H1 (cell line): ENCODE measurements at regions not wholly inside any gene's neighbourhood (a gene's known extent, or its start where the extent isn't known, plus 50 kb on each side); places are given as distances from the start of the nearest gene placed in this dataset.

ENCODE experiments used
- CTCF ChIA-PET: fragments of 300-600 bp; sonication (Branson Sonifier 250); formaldehyde crosslinking; loops from one replicate; lab custom pipeline; 2021; ENCODE audit not compliant: partially characterized antibody; lab: Charles Lee
- POLR2A ChIA-PET: fragments of 300-600 bp; sonication (Branson Sonifier 250); formaldehyde crosslinking; loops from one replicate; lab custom pipeline; 2021; ENCODE audit warnings: inconsistent platforms; ENCODE audit not compliant: partially characterized antibody; lab: Charles Lee
- DNase-seq, 2 experiments: peaks; one replicate each; pipeline versions ENCODE4 v3.0.0 to v3.0.0-alpha.2; 2010 to 2022; ENCODE audit warnings: low spot score in 2 of 2, low read depth in 1 of 2, mixed read lengths in 1 of 2
- FAIRE-seq: peaks from 2 replicates; lab custom pipeline; 2011; peaks lifted over from hg19 to GRCh38; lab: Jason Lieb, UNC
- H2AFZ ChIP-seq: 2 replicates; pipeline ENCODE4 v1.8.1; 2012; ENCODE audit warnings: low read length, inconsistent platforms
- H2AK5ac ChIP-seq: 2 replicates; pipeline ENCODE4 v1.6.1; 2013; ENCODE audit warnings: low read depth, low read length
- H2BK120ac ChIP-seq: replicated peaks from 2 replicates; pipeline ENCODE3; 2013; ENCODE audit warnings: low read depth, low read length, inconsistent platforms
- H2BK12ac ChIP-seq: 2 replicates; pipeline ENCODE4 v1.6.1; 2013; ENCODE audit warnings: low read depth, low read length
- H2BK15ac ChIP-seq: 2 replicates; pipeline ENCODE4 v1.6.1; 2013; ENCODE audit warnings: low read length
- H2BK20ac ChIP-seq: 2 replicates; pipeline ENCODE4 v1.6.1; 2013; ENCODE audit warnings: low read length
- H2BK5ac ChIP-seq: 2 replicates; pipeline ENCODE4 v1.6.1; 2013; ENCODE audit warnings: low read depth, low read length
- H3K14ac ChIP-seq: 2 replicates; pipeline ENCODE4 v1.6.1; 2013; ENCODE audit warnings: inconsistent platforms; ENCODE audit not compliant: insufficient read length
- H3K18ac ChIP-seq: 2 replicates; pipeline ENCODE4 v1.6.1; 2013; ENCODE audit warnings: low read length; ENCODE audit errors: extremely low read depth
- H3K23ac ChIP-seq: 2 replicates; pipeline ENCODE4 v1.6.1; 2013; ENCODE audit warnings: inconsistent platforms; ENCODE audit not compliant: insufficient read length
- H3K23me2 ChIP-seq: 2 replicates; pipeline ENCODE4 v1.6.1; 2013; ENCODE audit warnings: low read depth, low read length
- H3K27ac ChIP-seq: 2 replicates; pipeline ENCODE4 v1.6.1; 2011; ENCODE audit warnings: low read depth, low read length, inconsistent platforms
- H3K27me3 ChIP-seq, 4 experiments: replicated peaks in 1 of 4; 1 replicate in 1 of 4; 2 replicates in 3 of 4; pipeline versions ENCODE4 v1.6.1 to v1.8.1; 2011 to 2013; ENCODE audit warnings: low read length in 3 of 4, mild to moderate bottlenecking in 3 of 4, inconsistent platforms in 2 of 4, mixed read lengths in 2 of 4, moderate library complexity in 1 of 4; ENCODE audit not compliant: control insufficient read depth in 3 of 4, insufficient read depth in 3 of 4; ENCODE audit errors: extremely low read depth in 1 of 4
- H3K36me3 ChIP-seq, 4 experiments: 2 replicates each; pipeline versions ENCODE4 v1.6.1 to v1.8.1; 2011 to 2013; ENCODE audit warnings: mild to moderate bottlenecking in 4 of 4, low read length in 3 of 4, moderate library complexity in 2 of 4, control low read depth in 1 of 4, inconsistent platforms in 1 of 4; ENCODE audit not compliant: insufficient read depth in 4 of 4, control insufficient read depth in 2 of 4
- H3K4ac ChIP-seq: replicated peaks from 2 replicates; pipeline ENCODE3; 2013; ENCODE audit warnings: low read length, low read depth, mixed read lengths, inconsistent platforms; ENCODE audit not compliant: insufficient read length
- H3K4me1 ChIP-seq, 4 experiments: replicated peaks in 1 of 4; 1 replicate in 1 of 4; 2 replicates in 3 of 4; pipeline versions ENCODE4 v1.6.1 to v1.8.1; 2011 to 2013; ENCODE audit warnings: low read length in 3 of 4, inconsistent platforms in 2 of 4, mixed read lengths in 1 of 4; ENCODE audit not compliant: insufficient read depth in 4 of 4, control insufficient read depth in 3 of 4
- H3K4me2 ChIP-seq, 2 experiments: 2 replicates each; pipeline versions ENCODE4 v1.6.1 to v1.8.1; 2011 to 2013; ENCODE audit warnings: low read depth in 2 of 2, low read length in 2 of 2, control low read depth in 1 of 2, inconsistent platforms in 1 of 2, mild to moderate bottlenecking in 1 of 2; ENCODE audit not compliant: insufficient read depth in 1 of 2
- H3K4me3 ChIP-seq, 4 experiments: fragments of 200-600, 300-600 bp in 1 of 4; sonication (generic), shearing (Covaris generic), sonication (Bioruptor Twin) in 1 of 4; 2 replicates each; pipeline versions ENCODE4 v1.5.1 to v1.8.1; 2011 to 2016; ENCODE audit warnings: low read length in 4 of 4, low read depth in 3 of 4, control low read depth in 2 of 4, inconsistent platforms in 2 of 4, mild to moderate bottlenecking in 2 of 4, mixed read lengths in 1 of 4, moderate library complexity in 1 of 4; ENCODE audit not compliant: insufficient read depth in 2 of 4; ENCODE audit errors: extremely low read depth in 1 of 4
- H3K56ac ChIP-seq: replicated peaks from 2 replicates; pipeline ENCODE3; 2013; ENCODE audit warnings: low read depth, mild to moderate bottlenecking, mixed read lengths, low read length, inconsistent platforms; ENCODE audit not compliant: insufficient read length
- H3K79me1 ChIP-seq: 2 replicates; pipeline ENCODE4 v1.6.1; 2013; ENCODE audit warnings: low read depth, low read length, control low read depth
- H3K79me2 ChIP-seq, 2 experiments: 2 replicates each; pipeline versions ENCODE4 v1.6.1 to v1.8.1; 2012 to 2013; ENCODE audit warnings: low read length in 2 of 2, mild to moderate bottlenecking in 2 of 2, inconsistent platforms in 1 of 2; ENCODE audit not compliant: insufficient read depth in 2 of 2, control insufficient read depth in 1 of 2
- H3K9ac ChIP-seq, 4 experiments: replicated peaks in 1 of 4; 1 replicate in 1 of 4; 2 replicates in 3 of 4; pipeline versions ENCODE4 v1.6.1 to v1.8.1; 2011 to 2013; ENCODE audit warnings: low read depth in 3 of 4, low read length in 3 of 4, control low read depth in 2 of 4, mild to moderate bottlenecking in 2 of 4, moderate library complexity in 2 of 4, inconsistent platforms in 1 of 4; ENCODE audit errors: extremely low read depth in 1 of 4
- H3K9me3 ChIP-seq, 2 experiments: 2 replicates each; pipeline versions ENCODE4 v1.6.1 to v1.8.1; 2012 to 2013; ENCODE audit warnings: mild to moderate bottlenecking in 2 of 2, moderate library complexity in 2 of 2, control low read depth in 1 of 2, inconsistent platforms in 1 of 2, low read depth in 1 of 2, low read length in 1 of 2, mixed read lengths in 1 of 2; ENCODE audit not compliant: insufficient read depth in 2 of 2
- H4K20me1 ChIP-seq, 2 experiments: replicated peaks in 1 of 2; 2 replicates each; pipeline versions ENCODE3 to v1.8.1; 2011 to 2013; ENCODE audit warnings: inconsistent platforms in 2 of 2, low read length in 2 of 2, mild to moderate bottlenecking in 1 of 2; ENCODE audit not compliant: insufficient read depth in 2 of 2, control insufficient read depth in 1 of 2
- H4K5ac ChIP-seq: 2 replicates; pipeline ENCODE4 v1.6.1; 2013; ENCODE audit warnings: low read length, low read depth, mixed read lengths, inconsistent platforms; ENCODE audit not compliant: insufficient read length
- H4K8ac ChIP-seq: 2 replicates; pipeline ENCODE4 v1.8.0; 2013; ENCODE audit warnings: mild to moderate bottlenecking, moderate library complexity, low read length, inconsistent platforms; ENCODE audit not compliant: insufficient read depth; ENCODE audit errors: extremely low read depth
- H4K91ac ChIP-seq: replicated peaks from 2 replicates; pipeline ENCODE3; 2013; ENCODE audit warnings: low read length, mixed read lengths, inconsistent platforms; ENCODE audit not compliant: insufficient read length
- CEBPB ChIP-seq: IDR thresholded peaks from 2 replicates; pipeline ENCODE4 v1.6.1; 2012; ENCODE audit warnings: low read depth, low read length
- POLR2AphosphoS5 ChIP-seq: IDR thresholded peaks from 2 replicates; pipeline ENCODE4 v1.6.1; 2011; ENCODE audit warnings: low read depth, low read length

DNA sequence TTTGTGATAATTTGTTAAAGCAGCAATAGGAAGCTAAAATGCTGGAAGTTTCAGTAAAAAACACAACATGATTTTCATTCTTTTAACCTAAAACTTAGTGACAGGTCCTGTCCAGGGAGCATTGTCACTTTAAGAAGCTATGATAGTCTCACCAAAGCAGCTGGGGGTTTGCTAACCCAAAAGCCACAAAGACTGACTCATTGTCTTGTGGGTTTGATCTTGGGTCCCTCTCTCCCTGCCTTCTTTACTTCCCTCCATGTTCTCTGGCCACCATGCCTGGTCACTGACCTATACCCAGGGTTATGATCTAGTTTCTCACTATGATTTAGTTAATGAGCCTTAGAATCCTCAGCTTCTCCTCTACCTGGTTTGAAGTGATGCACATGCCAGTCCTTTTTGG lies 213.5 kb upstream of the PTGFR start:
- Histone ChIP-seq H4K8ac (no peak overlapping the region), H2BK12ac (no peak overlapping the region), H2BK15ac (no peak overlapping the region), H4K5ac (no peak overlapping the region), H3K27me3 (no peaks in the 10 kb centered on the region; a peak in 1 of 7 replicates), H3K4ac (no peak overlapping the region), H3K14ac (no peak overlapping the region), H4K91ac (no peak overlapping the region), H2BK5ac (no peak overlapping the region), H2BK120ac (no peak overlapping the region), H3K9ac (no peak overlapping the region), H2AK5ac (no peak overlapping the region), H3K4me2 (no peak overlapping the region), H3K36me3 (no peaks in the 10 kb centered on the region), H3K79me2 (no peaks in the 10 kb centered on the region), H3K23ac (no peak overlapping the region), H3K56ac (no peak overlapping the region), H3K27ac (no peak overlapping the region), H3K23me2 (no peaks in the 10 kb centered on the region), H3K4me3 (no peak overlapping the region), H2BK20ac (no peak overlapping the region), H3K79me1 (no peaks in the 10 kb centered on the region), H3K18ac (no peak overlapping the region), H2AFZ (0 out of 2 replicates have a peak overlapping the region, but pooled peaks have one; percentile 2), H3K4me1 (no peaks in the 10 kb centered on the region), H4K20me1 (no peaks in the 10 kb centered on the region), H3K9me3 (no peaks in the 10 kb centered on the region)
- ChIA-PET CTCF (interaction anchor here (0.6 to 1.1 kb wide), 7 partner anchors 9 to 328 kb away, joined by 3 to 4 read pairs (median 3); no protein-coding TSS in a partner anchor), POLR2A (no interaction called here)
- no peak for TF ChIP-seq CEBPB
- no peak for TF ChIP-seq POLR2AphosphoS5
- no peak for DNase-seq
- FAIRE-seq, result no peak
